ENCODE measurements at regions not wholly inside any gene's neighbourhood (a gene's known extent, or its start where the extent isn't known, plus 50 kb on each side); places are given as distances from the start of the nearest gene placed in this dataset.

DNA sequence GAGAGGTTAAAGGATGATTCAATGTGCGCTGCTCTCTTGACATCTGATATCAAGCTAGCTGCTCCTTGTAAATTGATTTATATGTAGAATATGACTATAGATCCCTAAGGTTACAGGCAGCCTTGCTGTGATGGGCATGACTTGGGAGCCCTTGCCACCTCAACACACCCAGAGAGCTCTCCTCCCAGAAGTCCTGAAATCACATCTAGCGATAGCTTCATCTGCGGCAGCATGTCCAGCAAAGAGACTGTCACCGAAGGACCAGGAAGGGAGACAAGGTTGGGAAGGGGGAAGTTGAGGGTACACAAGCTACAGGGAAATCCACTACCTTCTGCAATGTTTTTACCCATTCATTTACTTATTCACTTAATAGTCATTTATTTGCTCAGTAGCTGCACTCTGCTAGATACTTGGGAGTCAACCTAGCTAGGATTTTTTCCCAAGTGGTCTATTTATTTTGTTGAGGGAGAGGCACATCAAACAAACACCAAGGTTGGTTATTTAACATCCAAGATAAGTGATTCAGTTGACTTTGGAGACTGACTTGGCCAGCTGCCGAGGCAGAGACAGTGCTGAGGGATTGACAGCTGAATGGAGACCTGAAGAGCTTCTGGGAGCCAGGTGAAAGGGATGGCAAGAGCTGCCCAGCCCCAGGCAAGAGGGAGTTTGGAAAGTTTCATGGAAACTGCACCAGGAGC is 205.8 kb upstream of the IL12A start:
- no peak for DNase-seq (ENCODE audit: low read depth)

DNA sequence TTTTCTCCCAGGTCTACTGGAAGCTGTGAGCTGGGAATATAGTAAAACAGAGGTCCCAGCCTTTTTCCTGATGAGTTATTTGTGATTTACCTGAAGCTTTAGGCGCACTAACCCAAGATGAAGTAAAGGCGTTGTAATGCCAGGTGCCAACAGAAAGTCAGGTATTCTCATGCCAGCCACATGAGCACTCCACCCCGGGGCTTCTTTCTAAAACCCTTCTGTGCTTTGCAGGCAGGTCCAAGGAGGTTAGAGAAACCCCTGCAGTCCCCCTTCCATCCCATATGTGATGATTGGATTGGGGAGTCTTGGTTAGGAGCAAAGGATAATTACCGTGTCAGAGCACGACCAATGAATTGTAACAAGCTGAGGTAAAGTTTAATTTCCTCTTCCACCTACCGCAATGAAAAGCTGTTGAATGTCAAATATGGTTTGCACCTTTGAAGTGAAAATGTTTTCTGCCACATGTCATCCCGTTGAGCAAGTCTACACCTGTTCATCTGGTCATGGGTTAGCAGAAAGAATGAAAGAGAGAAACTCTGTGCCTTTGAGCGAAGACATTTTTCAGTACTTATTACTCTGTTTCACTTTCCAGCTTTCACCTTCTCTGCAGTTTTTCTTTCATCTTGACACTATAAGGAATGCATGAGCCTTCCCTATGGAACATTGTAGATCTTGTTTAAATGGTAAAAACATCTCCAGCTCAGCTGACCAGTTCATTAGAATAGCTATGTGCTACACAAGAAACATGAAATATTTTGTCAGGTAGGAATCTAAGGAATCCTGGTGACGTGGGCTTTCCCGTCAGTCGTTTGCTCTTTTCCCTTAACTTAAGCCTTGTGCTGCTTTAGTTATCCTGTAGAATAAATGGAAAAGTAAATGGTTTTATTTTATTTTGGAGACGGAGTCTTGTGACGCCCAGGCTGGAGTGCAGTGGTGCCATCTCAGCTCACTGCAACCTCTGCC is 204.6 kb upstream of the IL12A start:
- no peak for DNase-seq (ENCODE audit: low read depth)

DNA sequence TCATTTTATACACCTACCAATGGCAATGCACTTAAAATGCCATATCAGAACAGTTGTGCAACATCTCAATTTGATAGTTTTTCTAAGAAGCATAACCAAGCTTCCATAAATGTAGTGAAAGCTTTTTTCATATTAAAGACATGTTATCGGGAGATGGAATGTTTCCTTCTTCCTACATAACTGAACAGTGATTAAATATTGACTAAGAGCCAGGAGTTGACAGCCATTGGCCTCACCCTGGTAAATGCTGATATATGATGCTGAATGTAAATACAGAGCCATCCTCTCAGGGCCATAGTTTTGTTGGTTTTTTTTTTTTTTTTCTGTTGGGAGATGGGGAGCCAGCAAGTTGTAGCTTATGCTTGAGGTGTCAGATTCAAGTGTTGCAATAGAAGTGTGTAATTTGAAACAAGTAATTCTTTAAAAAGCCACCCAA is 203.3 kb upstream of the IL12A start:
- DNase-seq (ENCODE audit: low read depth): peak; percentile 53

DNA sequence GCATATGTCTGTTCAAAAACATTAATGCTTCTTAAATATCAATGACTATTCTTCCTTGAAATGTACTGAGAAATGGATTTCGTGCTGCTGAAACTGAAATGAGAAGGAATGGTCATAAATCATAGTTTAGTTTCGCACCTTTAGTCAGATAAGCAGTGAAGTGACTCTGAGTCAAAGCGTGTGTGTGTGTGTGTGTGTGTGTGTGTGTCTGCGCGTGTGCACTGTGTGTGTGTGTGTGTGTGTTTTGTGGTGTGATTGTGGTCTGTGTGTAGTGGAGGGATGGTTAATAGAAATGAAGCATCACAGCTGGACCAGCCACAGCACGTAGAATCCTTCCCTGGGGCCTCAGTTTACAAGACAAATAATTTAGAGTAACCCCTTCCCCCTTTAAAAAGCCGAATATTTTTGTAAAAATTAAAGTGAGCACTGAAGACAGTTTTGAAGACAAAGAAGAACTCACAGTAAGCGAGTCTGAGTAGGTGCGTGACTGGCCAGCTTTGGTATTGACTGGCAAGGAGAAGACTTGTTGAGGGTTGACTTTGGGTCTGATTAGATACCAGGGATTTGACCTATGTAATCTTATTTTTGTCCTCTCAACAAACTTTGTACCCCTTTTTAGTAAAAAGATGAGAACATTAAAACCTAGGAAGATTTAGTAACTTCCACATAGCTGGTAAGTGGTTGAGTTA is 202.0 kb upstream of the IL12A start:
- DNase-seq (ENCODE audit: low read depth): no peak

DNA sequence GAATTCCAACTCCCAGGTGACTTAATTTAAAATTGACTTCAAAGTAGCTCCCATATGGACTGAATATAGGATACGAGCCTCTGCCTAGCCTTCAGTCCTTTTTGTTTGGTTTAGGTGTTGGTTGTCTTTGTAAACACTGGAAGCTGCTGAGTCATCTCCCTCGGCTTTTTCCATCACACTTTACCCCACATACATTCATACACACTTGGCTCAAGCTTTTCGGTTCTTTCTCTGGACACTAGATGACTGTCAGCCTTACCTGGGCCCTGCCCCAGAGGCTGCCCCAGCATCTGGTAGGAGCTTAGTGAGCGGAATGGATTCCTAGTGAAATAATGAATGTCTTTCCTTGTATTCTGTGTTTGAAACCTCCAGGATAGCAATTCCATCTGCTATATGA is 201.5 kb upstream of the IL12A start:
- DNase-seq (ENCODE audit: low read depth): peak; percentile 96

DNA sequence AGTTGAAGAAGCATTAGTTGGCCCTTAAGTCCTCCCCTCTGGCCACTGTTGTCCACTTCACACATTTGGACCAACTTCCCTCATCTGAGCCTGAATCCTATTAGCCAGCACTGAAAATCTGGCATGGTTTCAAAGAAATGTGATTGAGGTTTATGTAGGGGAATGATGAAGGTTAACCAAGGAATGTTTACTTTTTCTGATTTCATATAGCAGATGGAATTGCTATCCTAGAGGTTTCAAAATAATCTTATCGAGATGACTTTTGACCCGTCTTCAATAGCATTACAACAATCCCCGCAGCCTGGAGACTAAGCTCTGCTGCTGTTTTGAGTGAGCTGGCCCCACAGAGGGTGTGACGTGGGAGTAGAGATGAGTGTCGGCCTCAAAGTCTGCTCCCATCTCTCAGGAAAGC is 200.8 kb upstream of the IL12A start:
- DNase-seq (ENCODE audit: low read depth): peak; percentile 48

DNA sequence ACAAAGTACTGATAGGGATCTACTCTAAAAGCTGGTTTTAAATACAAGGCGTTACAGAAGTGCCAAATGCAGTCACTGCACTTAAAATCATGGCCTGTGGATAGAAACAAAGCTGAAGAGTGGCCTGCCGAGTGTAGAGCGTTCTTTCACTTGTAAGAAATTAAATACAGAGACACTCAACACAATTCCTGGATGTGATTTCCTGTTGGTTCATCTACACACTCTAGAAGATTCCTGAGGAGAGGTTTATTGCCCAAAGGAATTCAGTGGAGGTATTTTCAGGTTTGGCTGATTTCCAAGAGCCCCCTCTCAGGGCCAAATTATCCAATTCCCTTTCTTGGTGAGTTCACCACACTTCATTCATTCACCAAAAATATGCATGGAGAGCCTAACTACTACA is 200.3 kb upstream of the IL12A start:
- DNase-seq (ENCODE audit: low read depth): peak; percentile 43

DNA sequence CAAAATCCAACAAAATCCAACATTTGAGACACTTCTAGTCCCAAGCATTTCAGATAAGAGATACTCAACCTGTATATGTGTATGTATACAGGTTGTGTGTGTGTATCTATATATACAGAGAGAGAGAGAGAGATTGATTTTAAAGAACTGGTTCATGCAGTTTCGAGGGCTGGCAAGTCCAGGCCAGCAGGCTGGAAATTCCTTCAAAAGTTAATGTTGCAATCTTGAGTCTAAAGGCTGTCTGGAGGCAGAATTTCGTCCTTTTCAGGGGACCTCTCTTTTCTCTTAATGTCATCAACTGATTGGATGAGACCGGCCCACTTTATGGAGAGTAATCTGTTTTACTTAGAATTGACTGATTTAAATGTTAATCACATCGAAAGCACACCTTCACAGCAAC is 199.6 kb upstream of the IL12A start:
- DNase-seq (ENCODE audit: low read depth): no peak

DNA sequence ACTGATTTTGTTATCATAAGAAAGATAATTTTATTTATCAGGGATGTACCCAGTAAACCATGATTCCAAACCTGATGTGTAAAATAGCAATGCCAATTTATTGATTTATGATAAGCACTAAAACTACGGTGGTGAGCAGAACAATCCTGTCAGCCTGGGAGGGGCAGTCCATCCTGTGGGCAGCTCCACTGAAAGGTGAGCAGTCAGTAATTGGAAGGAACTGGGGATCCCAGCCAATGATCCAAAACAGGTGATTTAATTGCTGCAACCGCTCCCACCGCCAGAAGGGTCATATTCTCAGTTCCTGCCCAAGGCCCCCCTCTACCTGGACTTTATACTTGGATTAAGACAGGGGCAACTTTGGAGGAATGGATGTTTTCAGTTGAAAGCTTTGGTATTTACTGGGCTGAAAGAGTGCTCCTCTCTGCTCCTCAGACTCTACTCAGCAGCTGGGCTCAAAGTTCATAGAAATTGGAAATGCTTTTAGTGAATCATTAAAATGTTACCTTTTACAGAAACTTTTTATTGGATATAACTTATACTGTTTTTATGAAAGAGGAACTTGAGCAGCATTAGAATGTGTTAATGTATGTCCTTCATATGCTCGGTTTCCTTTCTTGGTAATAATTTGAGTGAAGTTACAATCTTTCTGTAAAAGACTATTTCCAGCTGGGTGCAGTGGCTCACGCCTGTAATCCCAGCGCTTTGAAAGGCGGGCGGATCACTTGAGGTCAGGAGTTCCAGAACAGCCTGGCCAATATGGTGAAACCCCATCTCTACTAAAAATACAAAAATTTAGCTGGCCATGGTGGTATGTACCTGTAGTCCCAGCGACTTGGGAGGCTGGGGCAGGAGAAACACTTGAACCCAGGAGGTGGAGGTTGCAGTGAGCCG is 198.6 kb upstream of the IL12A start:
- DNase-seq (ENCODE audit: low read depth): no peak

DNA sequence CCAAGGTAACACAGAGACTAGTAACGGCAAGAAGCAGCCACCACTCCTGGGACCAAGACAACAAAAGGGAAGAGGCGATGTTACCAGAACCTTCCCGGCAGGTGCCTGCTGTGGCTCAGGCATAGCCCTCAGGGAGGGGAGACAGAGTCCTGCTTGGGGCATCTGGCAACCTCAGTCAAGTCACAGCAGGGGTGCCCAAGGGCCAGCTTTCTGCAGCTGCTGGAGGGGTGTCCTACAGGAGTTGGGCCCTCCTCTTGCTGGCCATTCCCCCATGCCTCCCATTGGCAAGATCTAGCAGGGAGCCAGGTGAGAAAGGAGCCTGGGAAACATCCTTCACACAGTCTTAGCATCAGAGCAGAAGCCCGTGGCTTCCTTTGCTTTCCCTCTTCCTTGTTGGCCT is 197.3 kb upstream of the IL12A start:
- no peak for DNase-seq (ENCODE audit: low read depth)

DNA sequence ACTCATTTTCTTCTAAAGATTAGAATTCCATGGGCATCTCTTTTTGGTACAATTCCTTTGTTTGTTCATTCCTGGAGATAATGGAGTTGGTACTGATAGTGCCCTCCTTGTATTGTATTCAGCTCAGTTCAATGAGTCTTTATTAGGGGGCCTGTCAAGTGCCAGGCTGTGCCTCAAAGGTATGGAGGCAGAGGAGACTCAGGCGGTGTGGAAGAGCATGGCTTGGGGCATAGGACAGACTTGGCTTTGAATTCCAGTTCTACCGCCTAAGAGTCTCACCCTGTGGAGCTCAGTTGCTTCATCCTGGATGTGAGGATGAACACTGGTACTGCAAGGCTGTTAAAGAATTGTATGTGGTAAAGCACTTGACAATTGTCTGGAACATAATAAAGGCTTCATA is 196.6 kb upstream of the IL12A start:
- no peak for DNase-seq (ENCODE audit: low read depth)

DNA sequence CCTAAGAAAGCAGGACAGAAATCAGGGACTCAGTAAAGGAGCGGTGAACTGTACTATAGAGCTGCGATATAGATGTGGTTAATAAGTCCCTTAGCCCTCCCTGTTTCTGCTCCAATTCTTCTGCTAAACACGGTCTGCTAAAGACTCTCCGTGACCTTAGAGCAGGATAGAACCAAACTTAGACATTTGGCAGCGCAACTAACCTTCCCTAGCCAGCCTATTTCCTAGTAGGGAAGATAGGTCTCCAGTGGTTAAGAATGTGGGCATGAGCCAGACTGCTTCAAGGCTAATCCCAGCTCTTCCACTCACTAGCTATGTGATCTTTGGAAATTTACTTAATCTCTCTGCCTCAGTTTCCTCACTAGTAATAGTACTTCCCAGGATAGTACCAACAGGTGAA is 193.6 kb upstream of the IL12A start:
- no peak for DNase-seq (ENCODE audit: low read depth)

DNA sequence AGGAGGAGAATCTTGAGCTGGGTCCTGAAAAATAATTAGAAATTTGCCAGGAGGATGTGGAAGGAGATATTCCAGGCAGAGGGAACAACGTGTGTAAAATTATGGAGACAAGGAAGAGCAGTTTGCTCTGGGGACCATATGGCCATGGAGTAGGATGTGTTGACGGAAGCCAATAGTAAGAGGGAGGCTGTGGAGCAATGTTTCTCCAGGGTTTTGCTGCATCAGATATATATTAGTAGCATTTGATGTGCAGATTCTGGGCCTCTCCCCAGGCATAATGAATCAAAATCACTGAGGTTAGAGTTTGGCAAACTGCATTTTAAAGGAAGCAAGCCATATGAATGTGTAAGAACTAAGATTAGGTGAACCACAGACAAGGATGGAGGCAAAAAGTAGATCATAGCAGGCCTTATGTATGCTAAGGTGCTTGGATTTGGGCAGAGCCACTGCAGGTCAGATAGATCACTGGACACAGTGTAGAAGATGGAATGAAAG is 192.9 kb upstream of the IL12A start:
- DNase-seq (ENCODE audit: low read depth): no peak

DNA sequence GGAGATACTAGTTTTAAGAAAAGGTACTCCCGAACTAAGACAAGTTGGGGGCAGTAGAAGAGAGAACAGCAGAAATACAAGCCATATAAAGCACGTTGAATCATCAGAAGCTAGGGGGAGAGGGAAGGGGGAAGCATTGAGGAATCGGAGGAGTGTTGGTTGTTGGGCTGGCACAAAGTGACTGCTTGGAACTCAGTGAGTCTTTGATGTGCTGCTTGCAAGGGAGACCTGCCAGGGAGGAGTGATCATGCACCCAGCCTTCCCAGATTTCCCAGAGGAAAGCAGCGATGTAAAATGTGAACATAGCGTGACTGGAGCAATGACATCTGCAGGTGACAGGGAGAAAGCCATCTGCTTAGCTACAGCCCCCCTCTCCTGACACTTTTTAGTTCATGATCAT is 192.4 kb upstream of the IL12A start:
- peak; percentile 41 for DNase-seq (ENCODE audit: low read depth)

DNA sequence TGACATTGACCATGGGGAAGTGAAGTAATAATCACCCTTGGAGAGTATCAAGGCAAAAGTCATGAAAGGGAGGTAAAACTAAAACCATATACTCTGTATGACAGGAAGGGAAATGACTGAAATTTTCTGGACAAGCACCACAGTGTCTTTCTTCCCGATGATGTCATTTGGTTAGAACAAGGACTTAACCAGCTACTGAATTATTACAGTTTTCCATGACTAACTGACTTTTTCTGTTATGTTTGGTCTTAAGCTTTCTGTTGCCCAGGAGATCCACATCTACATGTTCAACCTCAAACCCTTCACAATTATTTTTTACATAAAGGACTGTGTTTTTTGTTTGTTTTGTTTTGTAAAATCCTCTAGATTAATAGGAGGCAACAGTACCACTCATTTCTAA is 191.9 kb upstream of the IL12A start:
- peak; percentile 91 for DNase-seq (ENCODE audit: low read depth)

DNA sequence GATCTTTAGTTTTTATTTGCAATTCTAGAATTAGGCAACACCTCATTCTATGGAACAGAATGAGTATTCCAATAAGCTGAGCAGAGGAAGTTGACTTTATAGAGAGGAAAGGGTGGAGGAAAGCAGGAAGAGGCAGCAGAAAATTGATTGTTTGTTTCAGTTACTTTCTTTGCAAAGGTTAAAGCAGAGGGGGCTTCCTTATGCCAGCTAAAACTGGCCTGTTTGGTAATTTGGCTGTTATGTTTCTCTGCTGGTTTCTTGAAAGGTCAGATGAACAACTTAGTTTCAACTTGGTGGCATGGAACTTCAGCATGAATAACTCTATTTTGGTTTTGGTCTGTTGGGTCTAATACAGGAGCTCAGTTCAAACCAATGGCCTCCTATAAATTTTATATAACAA is 190.9 kb upstream of the IL12A start:
- DNase-seq (ENCODE audit: low read depth): no peak

DNA sequence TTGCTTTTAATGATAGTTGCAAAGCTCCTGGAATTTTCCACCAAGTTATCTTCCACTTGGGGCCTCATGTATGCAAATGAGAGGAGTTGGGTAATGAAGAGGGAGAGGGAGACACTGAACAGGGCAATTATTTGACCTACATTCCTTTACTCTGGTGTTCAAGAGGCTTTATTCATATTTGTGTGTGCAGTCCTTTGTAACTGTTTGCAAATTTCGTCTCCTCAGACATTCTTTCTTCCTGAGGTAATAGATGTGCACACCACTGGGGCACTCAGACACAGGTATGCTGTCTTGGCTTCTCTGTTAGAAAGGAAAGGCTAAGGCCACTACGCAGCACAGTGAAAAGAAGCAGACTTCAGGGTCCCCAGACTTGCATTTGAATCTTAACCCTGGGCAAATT is 189.7 kb upstream of the IL12A start:
- peak; percentile 29 for DNase-seq (ENCODE audit: low read depth)

DNA sequence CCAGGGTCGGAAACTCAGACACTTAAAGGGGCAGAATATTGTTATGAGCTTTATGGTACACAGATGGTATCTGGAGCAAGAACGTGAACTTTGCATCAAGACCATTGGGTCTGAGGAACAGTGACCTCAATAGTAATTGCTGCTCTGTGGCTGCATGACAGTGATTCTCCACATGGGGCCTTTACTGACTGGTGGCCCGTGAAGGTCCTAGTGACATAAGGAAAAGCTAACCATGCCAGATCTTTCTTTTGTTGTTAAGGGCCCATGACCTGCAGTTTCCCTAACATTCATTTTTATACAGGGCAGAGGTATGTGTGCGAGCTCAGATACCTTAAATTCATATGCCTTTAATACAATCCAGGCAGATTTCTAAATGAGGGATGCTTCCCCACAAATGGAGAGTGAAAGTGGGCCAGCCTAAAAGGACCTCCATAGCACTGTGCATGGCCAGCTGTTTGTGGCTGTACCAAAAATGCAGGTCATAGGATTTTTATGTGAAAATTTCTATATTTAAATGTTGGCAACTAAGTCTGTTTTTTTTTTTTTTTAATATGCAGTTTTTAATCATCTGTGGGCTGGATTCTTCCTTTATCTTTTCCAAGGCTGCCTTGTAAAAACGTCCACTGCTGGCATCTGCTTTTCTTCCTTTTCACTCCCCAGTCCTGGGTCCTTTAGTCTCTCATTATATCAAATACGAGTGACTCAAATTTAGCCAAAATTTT is 188.0 kb upstream of the IL12A start:
- no peak for DNase-seq (ENCODE audit: low read depth)

DNA sequence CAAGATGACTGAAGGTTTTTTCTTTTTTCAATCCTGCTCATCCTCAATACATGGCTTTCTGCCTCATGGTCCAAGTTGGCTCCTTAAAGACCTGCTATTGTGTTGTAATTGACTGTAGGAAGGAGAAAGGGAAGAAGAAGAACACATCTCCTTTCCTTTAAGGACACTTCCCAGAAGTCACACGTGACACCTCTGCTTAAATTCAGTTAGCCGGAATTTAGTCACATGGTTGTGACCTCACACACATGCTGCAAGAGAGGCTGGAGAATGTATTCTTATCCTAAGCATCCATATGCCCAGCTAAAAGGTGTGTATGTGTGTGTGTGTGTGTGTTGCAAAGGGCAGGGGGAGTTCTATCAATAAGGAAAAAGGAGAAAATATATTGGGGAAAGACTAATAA is 185.8 kb upstream of the IL12A start:
- DNase-seq (ENCODE audit: low read depth): no peak

DNA sequence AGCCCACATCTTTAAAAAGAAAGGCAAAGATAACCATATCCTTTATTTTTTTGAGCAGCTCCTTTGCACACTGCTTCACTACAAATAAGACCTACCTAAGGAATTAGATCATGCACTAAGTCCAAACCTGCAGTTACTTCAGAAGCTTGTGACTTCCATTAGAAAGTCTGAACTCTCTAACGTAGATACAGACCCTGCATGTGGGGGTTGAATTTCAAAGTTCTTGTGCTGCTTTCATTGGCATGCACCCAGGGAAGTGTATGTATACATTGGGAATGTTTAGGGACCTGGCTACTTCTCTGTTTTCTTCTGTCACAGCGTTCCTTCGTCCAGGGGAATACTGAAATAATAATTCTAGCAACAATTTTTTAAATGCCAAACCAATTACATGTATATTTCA is 185.2 kb upstream of the IL12A start:
- no peak for DNase-seq (ENCODE audit: low read depth)
